Peyer's patch (tissue), 4 donors: ENCODE measurements at regions not wholly inside any gene's neighbourhood (a gene's known extent, or its start where the extent isn't known, plus 50 kb on each side); places are given as distances from the start of the nearest gene placed in this dataset.
"Not testable (repeated sequence)": the region's sequence is repeated elsewhere in the genome, so short reads cannot be mapped to it uniquely, and the experiment has no call there.

Experiments used
- DNase-seq, 3 donors: peaks; one replicate each; pipeline ENCODE4 v3.0.0-alpha.2; 2017 to 2019
- H3K27ac ChIP-seq, 4 donors: fragments of 200-600 bp; sonication (generic); one replicate each; pipeline ENCODE4 v1.5.1; 2016 to 2019
- H3K27me3 ChIP-seq, 2 donors: fragments of 200-600 bp; sonication (generic); one replicate each; pipeline ENCODE4 v1.5.1; 2019
- H3K36me3 ChIP-seq, 3 donors: fragments of 200-600 bp; sonication (generic); one replicate each; pipeline ENCODE4 v1.5.1; 2016 to 2019
- H3K4me1 ChIP-seq, 4 donors: fragments of 200-600 bp; sonication (generic); one replicate each; pipeline ENCODE4 v1.5.1; 2016 to 2019
- H3K4me3 ChIP-seq, 4 donors: fragments of 200-600 bp; sonication (generic); 1 replicate in 3 of 4; 2 replicates in 1 of 4; pipeline ENCODE4 v1.5.1; 2016 to 2019; ENCODE audit warnings: mild to moderate bottlenecking in 1 of 4
- H3K9me3 ChIP-seq, 4 donors: fragments of 200-600 bp; sonication (generic); one replicate each; pipeline ENCODE4 v1.5.1; 2016 to 2019; ENCODE audit warnings: mild to moderate bottlenecking in 1 of 4
- CTCF ChIP-seq, 6 experiments: fragments of 450-650 bp in 4 of 6; fragments of 200-600 bp in 2 of 6; sonication (generic) in 1 of 6; IDR thresholded peaks; one replicate each; pipeline ENCODE4 v1.5.1; 2017 to 2019; ENCODE audit warnings: antibody characterized with exemption in 6 of 6, mild to moderate bottlenecking in 3 of 6, moderate library complexity in 1 of 6
- POLR2A ChIP-seq, 2 donors: fragments of 450-650 bp; IDR thresholded peaks; one replicate each; pipeline ENCODE4 v1.5.1; 2017; ENCODE audit warnings: antibody characterized with exemption in 2 of 2, mild to moderate bottlenecking in 2 of 2, moderate library complexity in 2 of 2

- no peak for DNase-seq
- Histone ChIP-seq H3K4me1 (no peaks in the 10 kb centered on the region), H3K4me3 (no peak overlapping the region), H3K27ac (no peak overlapping the region), H3K9me3 (no peaks in the 10 kb centered on the region), H3K27me3 (no peaks in the 10 kb centered on the region), H3K36me3 (no peaks in the 10 kb centered on the region)
- TF ChIP-seq CTCF (IDR thresholded peaks at IDR 0.05): no peak
- TF ChIP-seq POLR2A (IDR thresholded peaks at IDR 0.05): no peak
These were observed 590.9 kb upstream of the NRSN1 start for GRCh38 chr6:23535101-23535500.

DNA sequence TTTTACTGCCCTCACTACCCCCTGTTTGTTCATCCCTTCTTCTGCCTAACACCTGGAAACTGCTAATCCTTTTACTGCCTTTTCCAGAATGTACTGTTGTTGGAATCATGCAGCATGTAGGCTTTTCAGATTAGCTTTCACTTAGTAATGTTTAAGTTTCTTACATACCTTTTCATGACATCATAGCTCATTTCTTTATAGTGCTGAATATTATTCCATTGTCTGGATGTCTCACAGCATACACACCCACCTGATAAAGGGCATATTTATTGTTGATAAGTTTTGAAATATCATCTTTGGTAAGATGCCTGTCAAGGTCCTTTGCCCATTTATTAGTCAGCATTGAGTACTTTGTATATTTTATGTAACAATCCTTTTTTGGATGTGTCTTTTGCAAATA lies 588.2 kb upstream of the NRSN1 start:
- Histone ChIP-seq H3K36me3 (no peaks in the 10 kb centered on the region), H3K27me3 (no peaks in the 10 kb centered on the region), H3K4me3 (no peak overlapping the region), H3K27ac (no peak overlapping the region), H3K9me3 (no peaks in the 10 kb centered on the region), H3K4me1 (no peaks in the 10 kb centered on the region)
- TF ChIP-seq CTCF (IDR thresholded peaks at IDR 0.05) (no peak), POLR2A (IDR thresholded peaks at IDR 0.05) (no peak)
- DNase-seq: no peak

- no peaks in the 10 kb centered on the region for H3K36me3 ChIP-seq
- no peaks in the 10 kb centered on the region for H3K27me3 ChIP-seq
- no peak overlapping the region for H3K4me3 ChIP-seq
- H3K9me3 ChIP-seq: no peaks in the 10 kb centered on the region
- no peak for DNase-seq
- TF ChIP-seq CTCF (IDR thresholded peaks at IDR 0.05): peak in 3 of 6 experiments; percentile 37 to 54 (median 40)
- no peak for TF ChIP-seq POLR2A (IDR thresholded peaks at IDR 0.05)
- H3K4me1 ChIP-seq: no peaks in the 10 kb centered on the region
- H3K27ac ChIP-seq: no peak overlapping the region
These were observed 578.2 kb upstream of the NRSN1 start for GRCh38 chr6:23547851-23548250.

DNA sequence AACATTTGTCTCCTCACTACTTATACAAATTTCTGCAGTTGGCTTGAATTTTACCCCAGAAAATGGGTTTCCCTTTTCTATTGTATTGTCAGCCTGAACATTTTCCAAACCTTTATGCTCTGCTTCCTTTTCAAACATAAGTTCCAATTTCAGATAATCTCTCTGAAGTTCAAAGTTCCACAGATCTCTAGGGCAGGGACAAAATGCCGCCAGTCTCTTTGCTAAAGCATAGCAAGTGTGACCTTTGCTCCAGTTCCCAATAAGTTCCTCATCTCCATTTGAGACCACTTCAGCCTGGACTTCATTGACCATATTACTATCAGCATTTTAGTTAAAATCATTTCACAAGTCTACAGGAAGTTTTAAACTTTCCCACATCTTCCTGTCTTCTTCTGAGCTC lies 571.1 kb upstream of the NRSN1 start:
- not testable (repeated sequence) for H3K27ac ChIP-seq, H3K36me3 ChIP-seq, H3K4me3 ChIP-seq, DNase-seq, H3K4me1 ChIP-seq, H3K9me3 ChIP-seq, H3K27me3 ChIP-seq

- Histone ChIP-seq H3K27ac (peak overlapping the region in 1 of 4 donors; percentile 60), H3K36me3 (no peaks in the 10 kb centered on the region), H3K4me1 (peaks cover 0 to 6% (median 1%) of the 10 kb centered on the region in 4 donors), H3K4me3 (peak overlapping the region in 1 of 4 donors; percentile 9), H3K27me3 (no peaks in the 10 kb centered on the region), H3K9me3 (peaks cover 0 to 11% (median 0%) of the 10 kb centered on the region in 4 donors)
- peak in 2 of 3 donors; percentile 65 to 68 for DNase-seq
- TF ChIP-seq POLR2A (IDR thresholded peaks at IDR 0.05) (no peak), CTCF (IDR thresholded peaks at IDR 0.05) (no peak)
These were observed 566.2 kb upstream of the NRSN1 start for GRCh38 chr6:23559587-23560343.

- Histone ChIP-seq H3K27ac (no peak overlapping the region), H3K4me1 (peaks cover 0 to 6% (median 1%) of the 10 kb centered on the region in 4 donors), H3K9me3 (peaks cover 0 to 11% (median 0%) of the 10 kb centered on the region in 4 donors), H3K36me3 (no peaks in the 10 kb centered on the region), H3K27me3 (no peaks in the 10 kb centered on the region), H3K4me3 (no peak overlapping the region)
- TF ChIP-seq CTCF (IDR thresholded peaks at IDR 0.05): no peak
- no peak for TF ChIP-seq POLR2A (IDR thresholded peaks at IDR 0.05)
- DNase-seq: no peak
These were observed 564.3 kb upstream of the NRSN1 start for GRCh38 chr6:23561732-23562131.
